ENCODE measurements at regions not wholly inside any gene's neighbourhood (a gene's known extent, or its start where the extent isn't known, plus 50 kb on each side); places are given as distances from the start of the nearest gene placed in this dataset.

DNA sequence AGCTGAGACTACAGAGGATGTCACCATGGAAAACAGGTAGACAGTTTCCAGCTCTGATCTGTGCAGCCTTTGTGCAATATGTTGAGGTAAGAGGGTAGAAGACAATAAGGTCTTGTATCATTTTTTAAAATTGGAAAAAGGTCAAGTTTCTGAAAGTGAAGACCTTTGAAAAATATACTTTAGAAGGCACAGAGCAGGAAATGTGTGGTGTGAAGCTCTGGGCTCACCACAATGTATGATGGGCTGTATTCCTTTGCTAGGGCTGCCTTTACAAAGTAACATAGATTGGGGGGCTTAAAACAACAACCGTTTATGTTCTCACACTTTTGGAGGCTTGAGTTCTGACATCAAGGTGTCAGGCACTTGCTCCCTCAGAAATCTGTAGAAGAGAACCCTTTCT lies 514.3 kb upstream of the JARID2 start:
- intact Hi-C loops (cut with DNase I) = no loop called here
- no peak for ATAC-seq
- Histone ChIP-seq H3K36me3 (no peaks in the 10 kb centered on the region), H3K9me3 (no peaks in the 10 kb centered on the region), H3K27me3 (no peaks in the 10 kb centered on the region), H3K4me1 (peaks cover 0 to 81% (median 0%) of the 10 kb centered on the region in 9 donors), H3K4me3 (no peak overlapping the region), H3K27ac (no peak overlapping the region)
- TF ChIP-seq, protein P1, sequence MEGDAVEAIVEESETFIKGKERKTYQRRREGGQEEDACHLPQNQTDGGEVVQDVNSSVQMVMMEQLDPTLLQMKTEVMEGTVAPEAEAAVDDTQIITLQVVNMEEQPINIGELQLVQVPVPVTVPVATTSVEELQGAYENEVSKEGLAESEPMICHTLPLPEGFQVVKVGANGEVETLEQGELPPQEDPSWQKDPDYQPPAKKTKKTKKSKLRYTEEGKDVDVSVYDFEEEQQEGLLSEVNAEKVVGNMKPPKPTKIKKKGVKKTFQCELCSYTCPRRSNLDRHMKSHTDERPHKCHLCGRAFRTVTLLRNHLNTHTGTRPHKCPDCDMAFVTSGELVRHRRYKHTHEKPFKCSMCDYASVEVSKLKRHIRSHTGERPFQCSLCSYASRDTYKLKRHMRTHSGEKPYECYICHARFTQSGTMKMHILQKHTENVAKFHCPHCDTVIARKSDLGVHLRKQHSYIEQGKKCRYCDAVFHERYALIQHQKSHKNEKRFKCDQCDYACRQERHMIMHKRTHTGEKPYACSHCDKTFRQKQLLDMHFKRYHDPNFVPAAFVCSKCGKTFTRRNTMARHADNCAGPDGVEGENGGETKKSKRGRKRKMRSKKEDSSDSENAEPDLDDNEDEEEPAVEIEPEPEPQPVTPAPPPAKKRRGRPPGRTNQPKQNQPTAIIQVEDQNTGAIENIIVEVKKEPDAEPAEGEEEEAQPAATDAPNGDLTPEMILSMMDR (IDR thresholded peaks at IDR 0.05) = no peak
- WGBS, 2 donors = 48 to 77% methylated on average over 1 of the region's 1 CpG
- no peak for DNase-seq

DNA sequence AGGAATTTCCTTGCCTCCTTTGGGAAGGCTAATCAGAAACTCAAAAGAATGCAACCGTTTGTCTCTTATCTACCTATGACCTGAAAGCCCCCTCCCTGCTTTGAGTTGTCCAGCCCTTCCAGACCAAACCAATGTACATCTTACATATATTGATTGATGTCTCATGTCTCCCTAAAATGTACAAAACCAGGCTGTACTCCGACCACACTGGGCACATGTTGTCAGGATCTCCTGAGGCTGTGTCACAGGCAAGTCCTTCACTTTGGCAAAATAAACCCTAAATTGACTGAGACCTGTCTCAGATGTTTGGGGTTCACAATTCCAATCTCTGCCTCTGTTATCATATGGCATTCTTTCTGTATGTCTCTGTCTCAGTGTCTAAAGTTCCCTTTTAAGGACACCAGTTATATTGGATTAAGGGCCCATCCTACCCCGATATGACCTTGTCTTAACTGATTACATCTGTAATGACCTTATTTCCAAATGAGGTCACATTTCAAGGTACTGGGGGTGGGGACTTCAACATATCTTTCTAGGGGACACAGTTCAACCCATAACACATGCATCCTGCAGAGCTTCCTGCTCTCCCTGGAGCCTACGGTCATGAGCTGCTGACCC lies 513.5 kb upstream of the JARID2 start:
- no peaks in the 10 kb centered on the region for H3K36me3 ChIP-seq
- no peaks in the 10 kb centered on the region for H3K9me3 ChIP-seq
- no peak for DNase-seq
- WGBS, 2 donors = 70 to 71% methylated on average over 4 of the region's 4 CpGs
- no peaks in the 10 kb centered on the region for H3K27me3 ChIP-seq
- intact Hi-C loops (cut with DNase I) = no loop called here
- peak overlapping the region in 1 of 10 donors; percentile 87 for H3K27ac ChIP-seq
- peaks cover 0 to 74% (median 0%) of the 10 kb centered on the region in 9 donors for H3K4me1 ChIP-seq
- no peak for ATAC-seq
- H3K4me3 ChIP-seq = no peak overlapping the region
- TF ChIP-seq, protein P1 (IDR thresholded peaks at IDR 0.05) = no peak

DNA sequence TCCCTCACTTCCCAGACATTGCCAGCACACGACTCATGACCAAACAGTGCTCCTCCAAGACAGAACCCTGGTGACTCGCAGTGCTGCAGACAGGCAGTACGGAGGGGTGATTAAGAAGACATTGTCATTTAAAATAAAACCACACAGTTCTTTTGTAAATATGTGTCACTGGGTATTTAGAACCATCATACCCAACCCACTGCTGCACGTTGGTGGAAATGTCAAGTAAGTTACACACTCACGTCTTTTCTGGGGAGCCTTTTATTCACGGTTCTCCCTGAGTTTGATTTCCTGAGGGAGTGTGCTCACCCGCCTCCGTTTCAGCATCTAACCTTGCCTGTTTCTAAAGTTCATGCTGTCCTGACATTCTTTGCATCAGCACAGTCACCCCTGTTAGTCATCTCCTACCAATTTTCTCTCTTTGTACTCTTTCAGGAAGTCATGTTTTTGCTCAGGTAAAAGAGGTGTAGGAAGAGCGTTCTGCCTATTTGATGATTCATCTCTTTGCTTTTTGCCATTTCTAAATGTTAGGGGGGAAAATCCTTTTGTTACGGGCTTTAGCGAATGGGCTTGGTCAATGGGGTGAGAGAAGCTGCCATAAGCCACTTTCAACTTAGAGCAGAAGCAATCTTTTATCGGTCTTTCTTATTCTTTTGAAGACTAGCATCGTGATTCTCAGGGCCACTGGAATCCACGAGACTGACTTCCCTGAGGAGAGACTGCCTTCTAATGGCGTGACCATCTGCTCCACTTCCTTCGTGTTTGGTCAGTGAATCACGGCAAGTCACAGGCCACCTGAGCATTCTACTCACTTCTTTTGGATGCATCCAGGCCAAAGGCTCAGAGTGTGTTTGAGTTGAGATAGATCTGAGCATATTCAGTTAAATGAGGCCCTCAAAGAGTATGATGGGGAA lies 512.8 kb upstream of the JARID2 start:
- no peak overlapping the region for H3K4me3 ChIP-seq
- no peaks in the 10 kb centered on the region for H3K27me3 ChIP-seq
- TF ChIP-seq, protein P1 (IDR thresholded peaks at IDR 0.05) = no peak
- no peak for DNase-seq
- intact Hi-C loops (cut with DNase I) = no loop called here
- peak overlapping the region in 1 of 10 donors; percentile 87 for H3K27ac ChIP-seq
- H3K9me3 ChIP-seq = no peaks in the 10 kb centered on the region
- 87 to 89% methylated on average over 17 of the region's 17 CpGs for WGBS, 2 donors
- peaks cover 0 to 66% (median 0%) of the 10 kb centered on the region in 9 donors for H3K4me1 ChIP-seq
- ATAC-seq = no peak
- no peaks in the 10 kb centered on the region for H3K36me3 ChIP-seq

DNA sequence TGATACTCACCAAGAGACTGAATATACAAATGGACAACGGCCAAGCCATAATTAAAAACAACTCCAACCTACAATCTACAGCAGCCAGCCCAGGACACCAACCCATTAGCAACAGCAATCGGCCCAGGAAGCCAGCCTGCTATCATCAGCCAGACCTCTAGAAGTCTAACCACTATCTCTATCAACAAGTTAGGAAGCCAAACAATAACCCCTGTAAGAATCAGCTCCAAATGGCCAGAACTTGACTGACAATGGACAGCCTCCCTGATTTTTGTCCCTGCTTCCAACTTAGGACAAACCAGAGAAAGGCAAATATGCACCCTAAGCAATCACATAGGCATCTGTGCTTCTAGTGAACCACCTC lies 511.8 kb upstream of the JARID2 start:
- WGBS, 2 donors = 83 to 98% methylated on average over 2 of the region's 2 CpGs
- Histone ChIP-seq H3K27me3 (no peaks in the 10 kb centered on the region), H3K36me3 (no peaks in the 10 kb centered on the region), H3K4me3 (no peak overlapping the region), H3K27ac (peak overlapping the region in 1 of 10 donors; percentile 87), H3K4me1 (peaks cover 0 to 67% (median 0%) of the 10 kb centered on the region in 9 donors), H3K9me3 (no peaks in the 10 kb centered on the region)
- TF ChIP-seq, protein P1 (IDR thresholded peaks at IDR 0.05) = no peak
- DNase-seq = no peak
- no peak for ATAC-seq
- intact Hi-C loops (cut with DNase I) = no loop called here
